ENCODE measurements at regions not wholly inside any gene's neighbourhood (a gene's known extent, or its start where the extent isn't known, plus 50 kb on each side); places are given as distances from the start of the nearest gene placed in this dataset.
"Not testable (repeated sequence)": the region's sequence is repeated elsewhere in the genome, so short reads cannot be mapped to it uniquely, and the experiment has no call there.

GRCh38 chr10:10703382-10703781 lies 314.3 kb upstream of the CELF2 start:
- in situ Hi-C loops (cut with HindIII; ENCODE audit: low sequenced_read_pairs), result no loop called here

GRCh38 chr10:10712155-10712704 lies 305.4 kb upstream of the CELF2 start:
- in situ Hi-C loops (cut with HindIII; ENCODE audit: low sequenced_read_pairs), result no loop called here

GRCh38 chr10:10714327-10714726 lies 303.3 kb upstream of the CELF2 start:
- in situ Hi-C loops (cut with HindIII; ENCODE audit: low sequenced_read_pairs), result no loop called here

- in situ Hi-C loops (cut with HindIII; ENCODE audit: low sequenced_read_pairs), result no loop called here
Measured at GRCh38 chr10:10716972-10717371, 300.7 kb upstream of the CELF2 start.

- in situ Hi-C loops (cut with HindIII; ENCODE audit: low sequenced_read_pairs), result no loop called here
Measured at GRCh38 chr10:10722422-10722821, 295.2 kb upstream of the CELF2 start.

GRCh38 chr10:10725196-10725595 lies 292.5 kb upstream of the CELF2 start:
- in situ Hi-C loops (cut with HindIII; ENCODE audit: low sequenced_read_pairs), result no loop called here

- in situ Hi-C loops (cut with HindIII; ENCODE audit: low sequenced_read_pairs), result no loop called here
Measured at GRCh38 chr10:10726101-10726500, 291.6 kb upstream of the CELF2 start.

GRCh38 chr10:10727411-10727810 lies 290.3 kb upstream of the CELF2 start:
- in situ Hi-C loops (cut with HindIII; ENCODE audit: low sequenced_read_pairs), result not testable (repeated sequence)

- in situ Hi-C loops (cut with HindIII; ENCODE audit: low sequenced_read_pairs), result no loop called here
Measured at GRCh38 chr10:10727812-10728211, 289.9 kb upstream of the CELF2 start.

- in situ Hi-C loops (cut with HindIII; ENCODE audit: low sequenced_read_pairs), result no loop called here
Measured at GRCh38 chr10:10730471-10731043, 287.1 kb upstream of the CELF2 start.

GRCh38 chr10:10731366-10731765 lies 286.3 kb upstream of the CELF2 start:
- in situ Hi-C loops (cut with HindIII; ENCODE audit: low sequenced_read_pairs), result no loop called here

GRCh38 chr10:10734356-10735064 lies 283.2 kb upstream of the CELF2 start:
- in situ Hi-C loops (cut with HindIII; ENCODE audit: low sequenced_read_pairs), result no loop called here

GRCh38 chr10:10745291-10745690 lies 272.4 kb upstream of the CELF2 start:
- in situ Hi-C loops (cut with HindIII; ENCODE audit: low sequenced_read_pairs), result loop anchor here (5.0 kb wide), 1 partner anchor 102 kb away; no protein-coding TSS in a partner anchor

GRCh38 chr10:10755490-10755889 lies 262.2 kb upstream of the CELF2 start:
- in situ Hi-C loops (cut with HindIII; ENCODE audit: low sequenced_read_pairs), result no loop called here

GRCh38 chr10:10758306-10758705 lies 259.4 kb upstream of the CELF2 start:
- in situ Hi-C loops (cut with HindIII; ENCODE audit: low sequenced_read_pairs), result no loop called here

- in situ Hi-C loops (cut with HindIII; ENCODE audit: low sequenced_read_pairs), result not testable (repeated sequence)
Measured at GRCh38 chr10:10759806-10760205, 257.9 kb upstream of the CELF2 start.

- in situ Hi-C loops (cut with HindIII; ENCODE audit: low sequenced_read_pairs), result no loop called here
Measured at GRCh38 chr10:10765017-10765416, 252.7 kb upstream of the CELF2 start.

- in situ Hi-C loops (cut with HindIII; ENCODE audit: low sequenced_read_pairs), result no loop called here
Measured at GRCh38 chr10:10772411-10772810, 245.3 kb upstream of the CELF2 start.

- in situ Hi-C loops (cut with HindIII; ENCODE audit: low sequenced_read_pairs), result no loop called here
Measured at GRCh38 chr10:10772874-10773508, 244.7 kb upstream of the CELF2 start.

GRCh38 chr10:10774416-10774815 lies 243.3 kb upstream of the CELF2 start:
- in situ Hi-C loops (cut with HindIII; ENCODE audit: low sequenced_read_pairs), result no loop called here

GRCh38 chr10:10776363-10776762 lies 241.3 kb upstream of the CELF2 start:
- in situ Hi-C loops (cut with HindIII; ENCODE audit: low sequenced_read_pairs), result no loop called here

GRCh38 chr10:10777279-10777678 lies 240.4 kb upstream of the CELF2 start:
- in situ Hi-C loops (cut with HindIII; ENCODE audit: low sequenced_read_pairs), result no loop called here
